Erythroblast (primary cell): ENCODE measurements at regions not wholly inside any gene's neighbourhood (a gene's known extent, or its start where the extent isn't known, plus 50 kb on each side); places are given as distances from the start of the nearest gene placed in this dataset.
"Not testable (repeated sequence)": the region's sequence is repeated elsewhere in the genome, so short reads cannot be mapped to it uniquely, and the experiment has no call there.

Source experiments
- DNase-seq, 2 experiments: peaks; one replicate each; lab custom pipeline; 2025; lab: John Stamatoyannopoulos, UW
- GATA1 ChIP-seq: IDR thresholded peaks from 2 replicates; pipeline ENCODE4 v1.6.1; 2011; ENCODE audit warnings: low read depth, mild to moderate bottlenecking, control low read depth, low read length, moderate library complexity
- POLR2A ChIP-seq: IDR thresholded peaks from 2 replicates; pipeline ENCODE4 v1.6.1; 2011; ENCODE audit warnings: mild to moderate bottlenecking, low read length

- DNase-seq, result no peak
- TF ChIP-seq GATA1 (no peak), POLR2A (no peak)
These were observed 261.1 kb downstream of the KCNE4 start for GRCh38 chr2:223313101-223313500.

GRCh38 chr2:223314811-223315210 is 262.8 kb downstream of the KCNE4 start:
- no peak for DNase-seq
- TF ChIP-seq POLR2A (no peak), GATA1 (no peak)

GRCh38 chr2:223315813-223316212 is 263.8 kb downstream of the KCNE4 start:
- TF ChIP-seq POLR2A, result no peak
- no peak for TF ChIP-seq GATA1
- no peak for DNase-seq

GRCh38 chr2:223316342-223316741 is 264.4 kb downstream of the KCNE4 start:
- TF ChIP-seq POLR2A, result no peak
- TF ChIP-seq GATA1, result no peak

GRCh38 chr2:223319601-223320000 is 267.6 kb downstream of the KCNE4 start:
- TF ChIP-seq POLR2A (no peak), GATA1 (no peak)
- DNase-seq, result no peak

More at GRCh38 chr2:223316342-223316741, 264.4 kb downstream of the KCNE4 start:
- no peak for DNase-seq

- DNase-seq, result no peak
- TF ChIP-seq GATA1 (no peak), POLR2A (no peak)
These were observed 272.4 kb downstream of the KCNE4 start for GRCh38 chr2:223324402-223324801.

GRCh38 chr2:223328578-223328977 is 273.6 kb downstream of the SCG2 start:
- DNase-seq, result no peak
- TF ChIP-seq POLR2A (no peak), GATA1 (no peak)

- not testable (repeated sequence) for DNase-seq
These were observed 271.4 kb downstream of the SCG2 start for GRCh38 chr2:223330747-223331146.

- no peak for DNase-seq
- TF ChIP-seq POLR2A (no peak), GATA1 (no peak)
These were observed 264.1 kb downstream of the SCG2 start for GRCh38 chr2:223338016-223338415.

GRCh38 chr2:223357076-223357475 is 245.1 kb downstream of the SCG2 start:
- DNase-seq, result no peak

GRCh38 chr2:223363085-223363484 is 239.1 kb downstream of the SCG2 start:
- DNase-seq, result no peak
- TF ChIP-seq GATA1 (no peak), POLR2A (no peak)

More at GRCh38 chr2:223357076-223357475, 245.1 kb downstream of the SCG2 start:
- TF ChIP-seq GATA1, result no peak
- no peak for TF ChIP-seq POLR2A

- TF ChIP-seq POLR2A, result no peak
- TF ChIP-seq GATA1, result no peak
- no peak for DNase-seq
These were observed 236.9 kb downstream of the SCG2 start for GRCh38 chr2:223365158-223365679.

- TF ChIP-seq GATA1 (no peak), POLR2A (no peak)
- no peak for DNase-seq
These were observed 235.6 kb downstream of the SCG2 start for GRCh38 chr2:223366566-223366965.

GRCh38 chr2:223368481-223368880 is 233.7 kb downstream of the SCG2 start:
- TF ChIP-seq POLR2A (no peak), GATA1 (no peak)

GRCh38 chr2:223369889-223370288 is 232.3 kb downstream of the SCG2 start:
- TF ChIP-seq POLR2A (no peak), GATA1 (no peak)
- no peak for DNase-seq

More at GRCh38 chr2:223368481-223368880, 233.7 kb downstream of the SCG2 start:
- no peak for DNase-seq
